Epithelial cell of proximal tubule (primary cell): ENCODE measurements at regions not wholly inside any gene's neighbourhood (a gene's known extent, or its start where the extent isn't known, plus 50 kb on each side); places are given as distances from the start of the nearest gene placed in this dataset.
A peak's percentile ranks its signal among the peaks of the same experiment; 100 is the strongest.
"Not testable (repeated sequence)": the region's sequence is repeated elsewhere in the genome, so short reads cannot be mapped to it uniquely, and the experiment has no call there.

Experiments used
- DNase-seq: peaks from one replicate; pipeline ENCODE4 v3.0.0-alpha.2; 2011; ENCODE audit warnings: low read depth
- H3K4me3 ChIP-seq: 2 replicates; pipeline ENCODE4 v1.5.1; 2011; ENCODE audit warnings: low read depth, mild to moderate bottlenecking, low read length
- CTCF ChIP-seq: conservative IDR thresholded peaks from 2 replicates; pipeline ENCODE4 v1.5.1; 2012; ENCODE audit warnings: low read depth, mild to moderate bottlenecking, low read length

DNA sequence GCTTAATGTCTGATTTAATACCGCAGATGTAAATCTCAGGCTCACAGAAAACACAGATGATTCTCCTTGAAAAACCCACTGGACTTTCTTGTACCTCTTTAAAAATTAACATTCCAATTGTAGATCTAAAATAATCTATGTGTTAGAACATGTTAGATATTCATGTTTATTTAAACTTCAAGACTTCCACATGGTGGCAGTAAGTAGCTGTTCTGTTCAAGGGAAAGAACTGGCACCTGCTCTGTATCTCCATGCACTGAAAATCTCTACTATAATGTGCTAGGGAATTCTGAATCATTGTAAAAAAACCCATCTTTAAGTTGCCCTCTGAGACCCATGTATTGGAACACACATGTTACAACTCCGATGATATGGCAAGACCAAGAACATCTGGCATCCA is 366.9 kb downstream of the DMRTA1 start:
- TF ChIP-seq CTCF, result peak; percentile 45
- DNase-seq, result no peak
- H3K4me3 ChIP-seq, result no peak overlapping the region

GRCh38 chr9:22815246-22815645 is 368.6 kb downstream of the DMRTA1 start:
- no peak for DNase-seq
- no peak for TF ChIP-seq CTCF

GRCh38 chr9:22817181-22817580 is 370.6 kb downstream of the DMRTA1 start:
- no peak overlapping the region for H3K4me3 ChIP-seq
- DNase-seq, result no peak
- TF ChIP-seq CTCF, result no peak

More at GRCh38 chr9:22815246-22815645, 368.6 kb downstream of the DMRTA1 start:
- H3K4me3 ChIP-seq, result no peak overlapping the region

DNA sequence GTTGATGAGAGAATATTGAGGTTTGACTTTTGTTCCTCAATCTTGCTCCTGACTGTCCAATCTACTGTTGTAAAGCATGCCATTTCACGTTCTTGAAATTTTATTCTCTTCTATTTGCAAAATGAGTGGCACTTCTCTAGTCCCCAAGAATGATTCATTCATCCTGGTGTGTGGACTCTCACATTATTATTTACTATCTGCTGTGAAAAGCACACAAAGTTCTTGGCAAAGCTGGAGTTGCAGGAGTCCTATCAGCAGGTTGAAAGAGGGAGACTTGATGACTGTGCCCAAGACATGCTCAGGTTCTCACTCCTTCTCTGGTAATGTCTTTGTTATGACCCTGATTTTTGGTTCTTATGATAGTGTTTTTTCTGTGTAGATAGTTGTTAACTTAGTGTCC is 382.6 kb downstream of the DMRTA1 start:
- DNase-seq, result no peak
- no peak for TF ChIP-seq CTCF
- H3K4me3 ChIP-seq, result no peak overlapping the region

DNA sequence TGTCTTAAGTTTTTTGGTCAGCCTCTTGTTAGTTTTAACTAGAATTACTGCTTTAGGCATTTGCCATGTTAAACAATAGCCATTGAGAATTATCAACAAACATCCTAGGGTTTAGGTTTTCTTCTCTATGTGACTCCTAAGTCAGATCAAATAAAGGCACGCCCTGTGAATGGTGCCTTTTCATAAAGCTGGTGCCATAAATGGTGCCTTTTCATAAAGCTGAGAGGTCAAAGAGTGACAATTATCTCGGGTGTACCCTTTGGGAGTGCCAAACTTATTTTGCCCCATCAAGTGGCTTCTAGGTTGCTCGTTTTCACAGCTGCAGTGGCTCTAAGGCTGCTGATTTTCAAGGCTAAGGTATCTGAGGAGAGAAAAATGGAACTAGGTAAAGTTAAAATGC is 391.6 kb downstream of the DMRTA1 start:
- no peak for TF ChIP-seq CTCF
- no peak overlapping the region for H3K4me3 ChIP-seq
- no peak for DNase-seq

DNA sequence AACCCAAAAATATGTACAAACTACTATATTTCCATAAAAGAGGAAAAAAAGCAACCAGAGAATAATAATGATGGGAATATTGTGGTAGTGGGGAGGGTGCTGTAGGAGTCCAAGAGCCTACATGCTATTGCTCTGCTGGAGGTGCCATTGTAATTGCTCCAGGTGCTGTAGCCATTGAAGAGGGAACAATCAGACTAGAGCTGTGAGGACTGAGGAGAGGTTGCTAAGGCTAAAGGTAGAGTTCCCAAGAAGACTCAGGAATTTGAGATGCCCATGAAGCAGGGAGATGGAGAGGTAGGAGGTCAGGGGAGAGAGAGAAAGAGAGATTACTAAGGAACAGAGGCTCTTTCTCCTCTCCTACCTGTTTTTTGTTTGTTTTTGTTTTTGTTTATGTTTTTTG is 394.0 kb downstream of the DMRTA1 start:
- no peak for DNase-seq
- H3K4me3 ChIP-seq, result no peak overlapping the region
- no peak for TF ChIP-seq CTCF

DNA sequence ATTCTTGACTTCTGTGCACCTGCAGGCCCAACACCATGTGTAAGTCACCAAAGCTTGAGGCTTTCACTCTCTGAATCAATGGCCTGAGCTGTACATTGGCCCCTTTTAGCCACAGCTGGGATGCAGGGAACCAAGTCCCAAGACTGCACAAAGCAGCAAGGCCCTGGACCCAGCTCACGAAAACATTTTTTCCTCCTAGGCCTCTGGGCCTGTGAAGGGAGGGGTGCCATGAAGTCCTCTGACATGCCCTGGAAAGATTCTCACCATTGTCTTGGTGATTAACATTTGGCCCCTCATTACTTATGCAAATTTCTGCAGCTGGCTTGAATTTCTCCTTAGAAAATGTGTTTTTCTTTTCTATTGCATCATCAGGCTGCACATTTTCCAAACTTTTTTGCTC is 398.6 kb downstream of the DMRTA1 start:
- not testable (repeated sequence) for DNase-seq, H3K4me3 ChIP-seq

GRCh38 chr9:22855980-22856379 is 409.4 kb downstream of the DMRTA1 start:
- no peak overlapping the region for H3K4me3 ChIP-seq

More at GRCh38 chr9:22855980-22856379, 409.4 kb downstream of the DMRTA1 start:
- TF ChIP-seq CTCF, result no peak
- no peak for DNase-seq
